ENCODE measurements at regions not wholly inside any gene's neighbourhood (a gene's known extent, or its start where the extent isn't known, plus 50 kb on each side); places are given as distances from the start of the nearest gene placed in this dataset.

DNA sequence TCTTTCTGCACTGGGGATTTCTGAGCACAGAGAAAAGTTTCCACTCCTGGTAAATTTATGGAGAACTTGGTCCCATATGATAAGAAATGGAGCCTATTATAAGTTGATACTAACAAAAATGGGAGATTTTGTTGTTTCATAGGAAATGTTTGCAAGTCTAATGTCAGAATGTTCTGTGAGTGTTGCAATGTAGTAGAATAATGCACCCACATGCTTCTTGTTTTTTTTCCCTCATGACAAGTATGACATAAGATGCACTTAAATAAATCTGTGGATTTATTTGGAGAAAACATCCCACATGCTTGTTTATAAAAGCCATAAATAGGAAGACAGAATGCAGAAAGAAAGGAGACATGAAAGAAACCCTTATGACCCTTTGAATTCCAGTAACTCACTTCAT lies 50.8 kb upstream of the KCNJ6 start:
- DNase-seq (ENCODE audit: low spot score) = no peak

DNA sequence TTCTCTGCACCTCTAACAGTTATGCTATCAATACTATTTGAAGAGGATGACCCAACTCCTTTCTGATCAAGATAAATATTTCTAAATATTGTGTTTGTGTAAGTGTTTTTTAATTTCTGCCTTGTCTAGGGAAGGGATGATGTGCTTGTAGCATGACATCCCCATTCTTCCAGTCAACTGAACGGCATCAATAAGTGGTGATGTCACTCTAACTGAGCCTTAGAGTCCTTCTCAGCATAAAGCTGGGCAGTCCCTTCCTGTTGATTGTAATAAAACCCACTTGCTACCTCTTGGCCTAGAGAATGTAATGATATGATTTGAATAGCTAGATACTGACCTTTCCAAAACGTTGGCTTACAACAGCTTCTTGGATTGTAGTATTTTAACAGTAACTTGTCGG lies 52.5 kb upstream of the KCNJ6 start:
- no peak for DNase-seq (ENCODE audit: low spot score)

DNA sequence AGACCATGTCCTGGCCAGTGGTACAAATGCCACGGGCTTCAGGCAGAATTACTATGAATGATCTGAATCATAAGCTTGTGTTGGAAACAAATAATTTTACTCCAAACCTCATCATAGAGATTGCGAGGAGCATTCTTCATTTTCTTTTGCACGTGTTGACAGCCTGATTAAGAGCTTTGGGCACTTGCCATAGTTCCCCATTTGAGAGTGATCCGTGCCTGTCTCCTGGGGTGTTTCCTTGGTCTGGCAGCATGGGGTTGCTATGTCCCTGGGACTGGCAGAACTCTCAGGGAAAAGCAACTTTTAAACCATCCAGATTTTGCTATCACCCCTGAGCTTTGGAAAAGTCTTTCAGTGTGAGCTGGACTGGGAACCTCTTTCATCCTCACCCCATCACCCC lies 54.3 kb upstream of the KCNJ6 start:
- DNase-seq (ENCODE audit: low spot score) = no peak

DNA sequence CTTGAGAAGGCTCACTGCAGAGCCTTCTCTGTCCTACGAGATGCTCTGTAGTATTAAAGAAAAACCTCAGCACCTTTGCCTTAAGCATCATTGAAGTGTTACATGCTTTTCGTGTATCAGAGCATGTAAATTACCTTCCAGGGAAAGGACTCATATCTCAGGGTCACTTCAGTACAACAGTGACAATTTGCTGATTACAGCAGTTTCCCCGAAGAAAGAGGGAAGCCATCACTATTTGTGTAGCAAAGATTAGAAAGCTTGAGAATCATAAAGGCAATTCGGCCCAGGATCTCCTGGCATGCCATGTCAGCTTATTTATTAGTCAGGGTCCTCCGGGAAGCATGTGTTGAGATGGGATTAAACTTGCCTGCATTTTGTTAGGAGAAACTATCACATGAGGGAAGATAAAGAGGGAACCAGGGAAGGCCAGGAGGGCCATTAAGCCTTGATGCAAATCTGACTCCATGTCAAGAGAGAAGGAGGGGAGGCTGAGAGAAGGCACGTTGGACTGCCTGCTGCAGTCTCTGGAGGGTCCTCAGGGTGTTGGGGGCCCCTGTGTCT lies 55.2 kb upstream of the KCNJ6 start:
- no peak for DNase-seq (ENCODE audit: low spot score)

DNA sequence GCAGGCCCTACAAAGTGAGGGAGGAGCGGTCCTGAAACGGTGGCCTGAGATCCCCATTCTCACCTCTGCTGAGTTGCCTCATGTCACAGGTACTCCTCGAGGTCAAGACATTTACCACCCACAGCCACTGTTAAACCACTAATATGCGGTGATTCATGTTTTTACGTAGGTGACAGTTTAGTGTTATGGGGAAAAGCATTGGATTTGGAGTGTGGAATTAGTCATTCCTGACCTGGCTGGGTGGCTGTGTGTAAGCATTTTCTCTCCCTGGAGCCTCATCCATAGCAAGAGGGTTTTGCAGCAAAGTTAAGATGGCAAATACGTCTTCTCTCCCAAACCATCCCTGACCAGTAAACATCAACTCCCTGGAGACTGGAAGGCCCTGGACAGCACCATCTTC lies 57.8 kb upstream of the KCNJ6 start:
- DNase-seq (ENCODE audit: low spot score) = no peak

DNA sequence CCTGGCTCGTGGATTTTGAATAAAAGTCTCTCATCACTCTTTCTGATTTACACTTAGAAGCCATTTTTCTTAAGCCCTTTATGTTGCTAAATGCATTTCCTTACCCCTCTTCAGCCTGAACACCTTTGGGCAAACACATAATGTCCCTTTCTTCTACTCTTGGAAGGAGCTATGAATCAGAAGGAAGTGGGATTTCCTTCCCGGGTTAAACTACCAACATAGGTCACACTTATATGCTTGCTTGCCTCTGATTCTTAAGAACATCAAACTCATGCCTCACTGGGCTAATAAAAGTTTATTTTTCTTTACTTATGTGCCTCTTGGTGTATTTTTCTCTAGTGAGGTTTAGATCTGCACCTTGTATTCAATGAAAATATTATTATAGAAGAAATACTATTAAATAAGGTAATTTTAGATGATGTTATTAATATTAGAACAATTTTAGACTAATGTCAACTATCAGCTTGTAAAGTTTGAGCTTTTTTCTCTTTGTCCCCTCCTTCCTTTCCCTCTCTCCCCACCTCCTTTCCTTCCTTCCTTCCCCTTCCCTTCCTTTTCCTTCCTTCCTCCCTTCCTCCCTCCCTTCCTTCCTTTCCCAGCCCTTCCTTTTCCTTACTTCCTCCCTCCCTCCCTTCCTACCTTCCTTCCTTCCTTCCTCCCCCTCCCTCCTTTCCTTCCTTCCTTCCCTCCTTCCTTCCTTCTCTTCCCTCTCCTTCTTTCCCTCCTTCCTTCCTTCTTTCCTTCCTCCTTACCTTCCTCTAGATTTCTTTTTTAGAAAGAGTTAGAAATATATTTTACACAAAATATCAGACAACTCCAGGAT lies 66.5 kb upstream of the KCNJ6 start:
- DNase-seq (ENCODE audit: low spot score) = no peak

DNA sequence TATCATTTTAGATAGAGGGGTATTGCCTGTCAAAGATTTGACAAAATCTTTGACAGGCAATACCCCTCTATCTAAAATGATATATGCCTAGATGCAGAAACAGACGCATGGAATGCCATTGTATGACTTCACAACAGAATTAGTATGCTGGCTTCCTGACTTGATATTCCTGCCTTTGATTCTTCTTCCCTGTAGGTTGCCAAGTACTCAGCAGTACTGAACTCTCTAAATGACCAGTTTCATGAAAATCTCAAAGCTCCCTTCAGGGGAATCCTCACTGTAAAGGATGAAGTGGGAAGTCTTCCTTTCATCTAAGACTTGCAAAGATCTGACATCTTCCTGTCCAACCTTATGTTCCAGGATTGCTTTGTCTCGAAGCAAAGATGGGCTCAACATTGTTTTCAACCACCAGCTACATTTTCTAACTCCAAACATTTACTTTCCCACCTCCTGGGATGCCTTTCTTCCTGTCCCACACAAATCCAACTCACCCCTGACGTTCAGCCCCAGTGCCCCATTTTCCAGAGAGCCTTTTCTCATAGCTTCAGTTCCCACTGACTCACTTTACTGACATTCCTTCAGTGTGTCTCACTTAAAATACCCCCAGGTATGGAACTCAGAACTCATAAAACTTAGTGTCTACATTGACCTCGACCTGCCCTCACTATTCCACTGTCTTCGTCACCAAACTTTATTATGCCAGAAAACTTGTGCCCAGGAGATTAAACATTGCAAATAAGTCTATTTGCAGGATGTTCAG lies 67.3 kb upstream of the KCNJ6 start:
- no peak for DNase-seq (ENCODE audit: low spot score)

DNA sequence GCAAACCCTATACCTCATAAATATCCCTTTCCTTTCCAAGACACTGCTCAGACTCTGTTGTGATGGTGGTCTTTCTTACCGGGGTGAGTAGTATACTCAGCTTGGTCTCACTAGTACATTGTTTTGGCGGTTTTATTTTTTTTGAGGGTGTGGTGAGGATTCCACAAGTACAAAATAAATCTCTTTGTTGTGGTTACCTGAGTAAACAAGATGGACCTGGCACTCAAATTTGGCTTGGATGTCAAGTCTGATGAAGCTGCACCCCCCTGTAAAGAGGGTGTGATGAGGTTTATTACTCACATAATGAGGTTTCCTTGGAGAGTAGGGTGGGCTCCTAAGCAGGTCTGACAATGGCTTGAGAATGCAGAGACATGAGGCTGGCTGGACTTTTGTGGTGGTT lies 68.2 kb upstream of the KCNJ6 start:
- DNase-seq (ENCODE audit: low spot score) = no peak

DNA sequence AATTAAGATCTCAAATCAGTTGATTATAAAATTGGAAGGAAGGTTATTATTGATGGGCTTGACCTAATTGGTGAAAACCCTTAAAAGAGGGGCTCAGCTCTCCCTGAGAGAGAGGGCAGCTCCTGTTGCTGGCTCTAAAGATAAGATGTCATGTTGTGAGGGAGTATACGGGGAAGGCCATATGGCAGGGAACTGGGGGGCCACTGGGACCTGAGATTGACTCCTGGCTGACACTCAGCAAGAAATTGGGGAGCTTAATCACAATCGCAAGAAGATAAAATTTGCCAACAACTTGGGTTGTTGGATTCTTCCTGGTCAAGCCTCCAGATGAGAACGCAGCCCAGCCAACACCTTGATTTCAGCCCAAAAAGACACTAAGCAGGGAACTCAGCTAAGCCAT lies 69.7 kb upstream of the KCNJ6 start:
- no peak for DNase-seq (ENCODE audit: low spot score)

DNA sequence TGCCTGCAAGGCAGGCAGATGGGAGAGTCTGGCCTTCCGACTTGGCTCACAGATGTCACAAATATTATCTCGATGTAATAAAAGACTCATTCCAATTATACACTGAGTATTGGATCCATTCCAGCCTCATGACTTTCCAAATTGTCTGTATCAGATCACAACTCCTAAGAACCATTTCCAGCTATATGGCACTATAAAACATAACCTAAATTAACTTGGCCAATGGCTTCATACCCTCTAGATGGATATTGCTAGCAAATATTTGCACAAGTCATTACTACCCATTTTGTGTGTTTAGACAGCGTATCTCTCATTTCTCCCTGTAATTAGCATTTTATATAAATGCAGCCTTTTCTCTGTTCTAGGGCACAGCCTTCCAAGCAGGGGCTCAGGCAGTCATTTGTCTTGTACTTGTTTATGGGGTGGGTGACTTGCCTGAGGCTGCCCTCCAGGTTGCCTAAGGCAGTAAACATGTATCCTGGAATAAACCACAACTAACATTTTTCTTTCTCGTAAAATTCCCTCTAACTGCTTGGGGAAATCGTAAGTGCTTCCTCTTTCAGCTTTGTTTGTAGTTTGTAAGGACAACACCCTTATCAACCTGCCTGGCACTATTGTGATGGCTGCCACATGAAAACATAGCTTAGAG lies 70.6 kb upstream of the KCNJ6 start:
- DNase-seq (ENCODE audit: low spot score) = no peak

DNA sequence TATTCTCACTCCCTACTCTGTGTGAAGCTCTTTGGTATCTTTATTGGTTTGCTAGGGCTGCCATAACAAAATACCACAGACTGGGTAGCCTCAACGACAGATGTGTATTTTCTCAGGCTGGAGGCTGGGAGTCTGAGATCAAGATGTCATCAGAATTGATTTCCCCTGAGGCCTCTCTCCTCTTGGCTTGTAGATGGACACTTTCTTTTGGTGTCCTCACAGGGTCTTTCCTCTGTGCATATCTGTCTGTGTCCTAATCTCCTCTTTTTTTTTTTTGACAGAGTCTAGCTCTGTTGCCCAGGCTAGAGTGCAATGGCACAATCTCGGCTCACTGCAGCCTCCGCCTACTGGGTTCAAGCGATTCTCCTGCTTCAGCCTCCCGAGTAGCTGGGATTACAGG lies 71.4 kb upstream of the KCNJ6 start:
- DNase-seq (ENCODE audit: low spot score) = no peak

DNA sequence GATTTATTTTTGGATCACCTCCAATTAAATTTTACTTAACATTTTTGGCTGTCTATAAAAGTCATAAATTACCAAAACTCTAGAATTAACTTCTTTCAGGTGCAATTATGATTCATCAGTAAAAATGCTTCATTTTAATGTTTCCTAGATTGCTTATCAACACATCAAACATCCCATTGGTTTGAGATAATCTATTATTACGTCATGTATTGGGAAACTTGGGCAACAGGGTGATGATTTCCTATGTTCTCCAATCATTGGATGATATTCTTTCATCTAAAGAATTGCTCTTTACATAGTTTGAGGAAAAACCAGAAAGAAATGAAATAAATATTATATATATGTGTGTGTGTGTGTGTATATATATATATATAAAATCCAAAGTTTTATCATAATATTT lies 76.8 kb upstream of the KCNJ6 start:
- no peak for DNase-seq (ENCODE audit: low spot score)

DNA sequence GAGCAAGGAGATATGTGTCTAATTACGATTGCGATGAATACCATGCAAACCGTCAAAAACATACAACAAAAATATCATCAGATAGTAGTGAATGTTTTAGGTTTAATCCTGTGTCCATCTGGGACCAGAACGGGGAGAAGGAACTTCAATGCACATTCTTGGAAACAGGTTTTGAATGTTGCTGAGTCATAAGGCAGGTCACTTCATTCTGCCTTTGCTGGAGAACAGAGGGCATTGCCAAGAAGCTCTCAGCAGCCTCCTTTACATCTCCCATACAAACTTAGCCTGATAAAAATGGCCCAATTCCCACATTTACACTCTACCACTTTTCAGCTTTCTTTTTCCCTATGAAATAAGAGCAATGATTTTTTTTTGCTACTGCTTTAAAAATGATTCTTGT lies 78.0 kb upstream of the KCNJ6 start:
- no peak for DNase-seq (ENCODE audit: low spot score)

DNA sequence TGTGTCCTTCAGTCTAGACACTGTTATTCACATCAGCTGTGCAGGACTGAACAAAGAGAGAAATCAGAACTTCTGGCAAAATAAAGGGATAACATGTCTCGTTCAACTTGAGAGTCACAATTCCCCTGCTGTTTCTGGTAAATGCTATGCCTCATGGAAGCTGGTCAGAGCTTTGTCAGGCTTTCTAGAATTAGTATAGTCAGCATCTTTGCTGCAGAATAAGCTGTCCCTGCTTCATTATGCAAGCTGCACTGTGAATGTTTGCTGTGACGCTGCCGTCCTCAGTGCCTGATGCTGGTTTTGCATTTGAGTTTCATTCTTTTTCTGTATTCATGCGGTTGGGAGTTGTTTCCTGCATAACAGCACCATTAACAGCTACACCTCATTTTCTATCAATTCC lies 96.4 kb upstream of the KCNJ6 start:
- no peak for DNase-seq (ENCODE audit: low spot score)

DNA sequence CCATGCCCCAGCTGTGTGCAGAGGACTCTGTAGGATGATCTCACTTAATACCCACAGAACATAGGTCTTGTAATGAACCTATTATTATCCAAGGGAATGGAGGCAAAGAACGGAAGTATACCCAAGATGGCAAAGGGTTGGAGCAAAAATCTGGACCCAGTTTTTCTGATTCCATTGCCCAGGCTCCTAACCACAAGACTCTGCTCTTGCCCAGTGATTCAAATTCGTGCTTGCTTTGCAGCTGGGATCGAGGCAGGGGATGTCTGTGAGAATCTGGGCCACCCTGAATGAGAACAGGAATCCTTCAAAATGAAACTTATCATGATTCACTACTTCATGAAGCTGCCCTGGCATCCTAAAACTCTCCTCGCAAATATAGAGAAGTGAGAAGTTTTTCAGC lies 97.5 kb upstream of the KCNJ6 start:
- DNase-seq (ENCODE audit: low spot score) = no peak

DNA sequence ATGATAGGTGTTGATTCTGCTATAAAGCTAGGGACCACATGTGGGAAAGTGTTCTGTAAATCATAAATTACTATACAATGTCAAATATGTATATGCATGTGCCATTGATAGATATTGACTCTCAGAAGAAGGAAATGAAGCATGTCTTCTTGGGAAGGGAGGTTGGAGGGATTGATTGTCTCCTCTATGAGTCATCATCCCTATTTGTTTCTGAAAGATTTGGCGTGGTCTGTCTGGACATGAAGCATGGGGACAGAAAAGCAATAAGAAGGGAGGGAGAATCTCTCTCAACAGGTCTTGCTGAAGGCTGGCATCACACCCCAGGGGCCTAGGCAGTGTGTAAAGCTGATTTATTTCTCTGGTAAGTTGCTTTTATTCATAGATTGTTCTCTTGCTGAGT lies 98.0 kb upstream of the KCNJ6 start:
- DNase-seq (ENCODE audit: low spot score) = no peak

DNA sequence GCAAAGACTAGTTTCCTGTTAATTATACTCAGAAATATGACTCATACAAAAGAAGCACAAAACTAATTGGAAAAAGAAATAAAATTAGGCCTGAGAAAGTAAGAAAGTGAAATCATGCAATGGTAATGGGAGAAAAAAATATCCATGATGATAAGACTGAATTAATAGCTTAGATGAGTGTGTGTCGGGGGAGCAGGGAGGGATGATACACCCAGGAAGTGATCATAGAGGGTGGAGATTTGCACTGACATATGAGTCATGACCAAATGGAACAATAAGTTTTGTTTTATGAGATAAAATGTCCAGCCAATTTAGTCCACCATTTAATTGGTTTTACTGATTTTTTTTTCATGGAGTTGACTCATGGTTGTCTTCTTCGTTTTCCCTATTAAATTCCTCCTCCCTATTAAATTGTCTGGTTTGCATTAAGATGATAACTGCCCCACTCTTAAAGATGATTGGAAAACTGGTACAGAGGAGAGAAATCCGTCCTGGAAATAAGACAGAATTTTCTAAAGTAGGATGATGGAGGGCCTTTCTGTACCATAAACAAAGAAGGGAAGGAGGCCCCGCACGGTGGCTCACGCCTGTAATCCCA lies 111.7 kb upstream of the KCNJ6 start:
- no peak for DNase-seq (ENCODE audit: low spot score)

DNA sequence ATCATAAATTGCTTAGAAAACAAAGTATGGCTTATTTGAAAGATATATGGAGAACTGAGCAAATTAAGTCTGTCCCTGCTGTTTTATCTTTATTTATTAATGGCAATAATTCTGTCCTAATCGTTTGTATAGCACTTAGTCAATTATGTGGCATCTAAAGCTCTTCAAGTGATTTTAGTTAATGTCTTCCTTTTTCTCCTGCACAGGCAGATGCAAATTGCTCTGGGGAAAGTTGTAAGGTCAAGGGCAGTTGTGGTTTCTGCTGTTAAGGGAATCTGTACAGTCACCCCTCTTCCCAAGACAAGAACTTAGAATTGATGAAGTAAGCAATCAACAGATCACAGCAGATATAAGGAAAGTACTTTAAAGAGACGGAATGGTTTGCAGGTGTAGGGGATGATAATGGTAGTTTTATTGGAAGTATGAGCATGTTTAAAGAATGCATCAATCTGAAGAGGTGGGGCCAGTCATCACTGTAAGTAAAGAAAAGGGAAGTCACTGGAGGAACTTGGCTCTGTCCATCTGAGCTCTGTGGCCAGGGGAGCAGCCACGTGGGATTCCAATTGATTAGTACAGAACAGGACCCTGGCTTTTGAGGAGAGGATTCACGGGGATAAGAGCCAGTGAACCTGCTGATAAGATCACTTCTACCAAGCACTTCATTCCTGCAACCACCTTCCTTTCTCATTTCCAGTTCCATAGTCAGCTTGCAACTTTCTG lies 116.0 kb upstream of the KCNJ6 start:
- no peak for DNase-seq (ENCODE audit: low spot score)

DNA sequence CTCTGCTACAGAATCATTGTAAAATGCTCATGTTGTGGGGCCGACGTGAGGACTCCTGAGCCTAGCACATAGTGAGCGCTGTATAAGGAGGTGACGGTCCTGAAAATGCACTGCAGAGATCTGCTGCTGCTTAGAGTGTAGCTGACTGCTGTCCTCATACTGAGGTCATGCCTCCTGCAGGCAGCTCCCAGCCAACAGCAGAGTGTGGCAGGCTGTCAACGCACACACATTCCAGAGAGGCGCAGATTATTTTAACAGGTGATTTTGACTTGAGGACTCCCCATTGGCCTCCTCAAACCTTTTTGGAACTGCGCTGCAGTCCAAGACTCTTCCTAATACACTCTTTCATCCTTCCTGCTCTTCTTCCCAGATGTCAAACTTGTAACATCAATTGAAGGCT lies 119.8 kb upstream of the KCNJ6 start:
- no peak for DNase-seq (ENCODE audit: low spot score)

DNA sequence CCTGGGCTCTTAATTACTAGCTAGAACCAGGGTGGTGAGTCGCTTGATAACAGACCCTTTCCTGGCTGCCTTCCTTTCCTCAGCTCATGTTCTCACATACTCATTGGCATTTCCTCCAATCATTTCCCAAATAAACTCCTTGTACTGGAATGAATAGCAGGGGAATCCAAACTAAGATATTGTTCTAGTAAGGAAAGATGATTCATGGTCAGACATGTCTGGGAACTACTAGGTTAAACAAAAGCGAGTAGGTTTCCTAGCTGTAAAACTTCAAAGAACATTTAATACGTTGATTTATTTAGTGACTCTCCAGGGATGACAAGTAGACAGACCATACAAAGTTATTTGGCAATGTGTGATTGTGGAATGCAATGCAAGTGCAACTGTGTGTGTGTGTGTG lies 121.2 kb upstream of the KCNJ6 start:
- DNase-seq (ENCODE audit: low spot score) = no peak

DNA sequence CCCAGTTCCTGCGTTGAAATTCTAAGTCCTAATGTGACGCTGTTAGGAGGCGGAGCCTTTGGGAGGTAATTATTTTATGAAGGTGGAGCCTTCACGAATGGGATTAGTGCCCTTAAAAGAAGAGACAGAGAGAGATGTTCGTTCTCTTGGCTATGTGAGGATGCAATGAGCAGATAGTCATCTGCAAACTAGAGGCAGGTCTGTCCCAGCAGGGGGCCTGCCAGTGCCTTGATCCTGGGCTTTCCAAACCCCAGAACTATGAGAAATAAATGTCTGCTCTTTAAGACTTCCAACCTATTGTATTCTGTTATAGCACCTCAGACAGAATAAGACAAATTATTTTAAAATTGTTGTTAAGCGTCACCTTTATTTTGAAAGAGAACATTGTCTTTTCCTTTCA lies 123.1 kb upstream of the KCNJ6 start:
- DNase-seq (ENCODE audit: low spot score) = no peak

DNA sequence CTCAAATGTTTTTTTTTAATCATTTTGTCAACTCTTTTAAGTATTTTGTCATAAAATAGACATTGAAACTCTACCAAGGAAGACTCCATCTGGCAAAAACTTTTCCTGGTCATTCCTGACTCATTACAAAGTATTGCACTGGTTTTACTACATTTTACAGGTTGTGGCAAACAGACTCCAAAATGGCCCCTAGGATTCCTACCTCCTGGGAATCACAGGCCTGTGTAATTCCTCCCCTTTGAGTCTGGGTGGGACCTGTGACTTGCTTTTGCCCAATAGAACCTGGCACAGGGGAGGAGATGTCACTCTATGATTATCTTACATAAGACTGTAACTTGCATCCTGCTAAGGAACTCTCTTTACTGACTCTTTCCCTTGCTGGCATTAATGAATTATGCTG lies 123.6 kb upstream of the KCNJ6 start:
- DNase-seq (ENCODE audit: low spot score) = no peak

Measured in hematopoietic multipotent progenitor cell treated with erythropoietin and hydrocortisone succinate and interleukin-3 and kit ligand, for 15 days (in vitro differentiated cells).